GM19395 (cell line): ENCODE measurements at regions not wholly inside any gene's neighbourhood (a gene's known extent, or its start where the extent isn't known, plus 50 kb on each side); places are given as distances from the start of the nearest gene placed in this dataset.

Source experiments
- ATAC-seq: cut with Tn5 transposase; IDR thresholded peaks from one replicate; pipeline ENCODE4 v1.9.1; 2021; ENCODE audit warnings: mild to moderate bottlenecking, moderate library complexity; ENCODE audit not compliant: unreplicated experiment

DNA sequence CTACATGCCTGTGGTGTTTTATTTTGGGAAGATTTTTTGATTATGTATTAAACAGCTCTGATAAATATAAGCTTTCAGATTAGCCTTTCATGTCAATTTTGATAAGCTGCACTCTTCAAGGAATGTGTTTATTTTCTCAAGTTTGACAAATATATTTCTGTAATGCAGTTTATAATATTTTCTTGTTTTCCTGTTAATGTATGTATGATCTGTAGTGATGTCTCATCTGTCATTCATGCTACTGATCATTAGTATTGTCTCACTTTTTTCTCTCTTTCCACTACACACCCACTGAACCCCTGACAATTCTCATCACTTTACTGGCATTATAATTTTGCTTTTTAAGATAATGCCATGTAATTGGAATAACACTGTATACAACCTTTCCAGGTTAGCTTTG lies 100.9 kb downstream of the TMEM18 start:
- no peak for ATAC-seq

- ATAC-seq, result no peak
Measured at GRCh38 chr2:575727-576236, 101.4 kb downstream of the TMEM18 start.

- no peak for ATAC-seq
Measured at GRCh38 chr2:575030-575726, 102.0 kb downstream of the TMEM18 start.

DNA sequence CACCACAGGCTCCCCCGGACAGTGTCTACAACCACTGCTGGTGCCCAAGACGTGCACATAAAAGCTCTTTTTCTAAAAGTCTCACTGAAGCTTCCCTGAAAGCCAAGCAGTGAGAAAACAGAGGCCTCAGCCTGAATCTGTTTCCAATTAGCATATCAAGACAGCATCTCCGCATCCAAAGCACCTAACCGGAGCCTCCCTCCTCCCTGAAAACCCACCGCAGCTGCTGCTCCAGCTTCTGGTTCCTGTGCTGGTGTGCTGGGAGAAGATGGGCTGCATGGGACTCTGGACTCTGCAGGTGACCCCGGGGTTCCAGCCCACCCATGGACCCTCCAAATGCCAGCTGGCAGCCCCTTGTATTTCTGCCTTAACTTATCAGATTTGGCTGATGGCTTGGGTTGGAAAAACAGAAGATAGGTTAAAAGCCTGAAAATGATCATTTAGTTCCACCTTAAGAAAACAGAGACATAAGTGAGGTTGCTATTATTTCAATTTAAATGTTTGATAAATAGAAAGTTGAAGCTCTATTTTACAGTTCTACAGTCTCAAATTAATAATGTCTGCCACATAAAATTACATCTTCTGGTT lies 103.3 kb downstream of the TMEM18 start:
- ATAC-seq, result no peak

GRCh38 chr2:573025-573424 lies 104.2 kb downstream of the TMEM18 start:
- ATAC-seq, result no peak

DNA sequence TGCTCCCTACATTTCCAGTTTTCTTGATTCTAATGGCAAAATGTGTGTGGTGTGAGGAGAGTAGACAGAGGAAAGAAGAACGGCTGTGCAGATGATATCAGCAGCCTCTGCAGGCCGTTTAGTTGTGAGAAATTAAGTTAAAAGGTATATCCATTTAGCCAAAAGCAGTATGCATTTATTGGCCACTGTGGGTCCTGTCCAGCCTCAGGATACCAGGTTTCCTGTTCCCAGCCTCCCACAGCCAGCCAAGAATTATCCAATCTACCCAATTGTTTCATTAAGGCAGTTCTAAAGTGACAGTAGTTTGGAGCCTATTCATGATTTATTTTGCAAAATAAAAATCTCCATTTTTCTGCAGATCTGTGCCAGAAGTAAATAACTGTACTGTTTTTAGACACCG lies 107.5 kb downstream of the TMEM18 start:
- ATAC-seq, result no peak

- no peak for ATAC-seq
Measured at GRCh38 chr2:568639-569235, 108.5 kb downstream of the TMEM18 start.

GRCh38 chr2:567865-568638 lies 109.2 kb downstream of the TMEM18 start:
- no peak for ATAC-seq

DNA sequence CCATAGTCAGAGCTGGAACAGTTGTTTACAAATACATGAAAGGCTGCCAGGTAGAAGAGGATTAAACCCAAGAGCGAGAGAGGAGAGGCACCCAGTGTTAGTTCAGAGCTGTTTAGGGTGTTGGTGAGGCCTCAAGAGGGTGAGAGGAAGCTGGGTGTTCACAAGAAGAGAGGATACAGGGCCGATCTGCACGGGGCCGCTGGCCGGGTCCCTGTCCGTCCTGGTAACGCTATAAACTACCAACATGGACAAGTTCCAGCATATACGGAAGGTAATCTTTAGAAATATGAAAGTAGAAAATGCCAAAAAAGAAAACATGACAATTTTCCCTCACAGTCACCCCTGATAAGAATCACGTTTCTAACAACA lies 109.7 kb downstream of the TMEM18 start:
- no peak for ATAC-seq

DNA sequence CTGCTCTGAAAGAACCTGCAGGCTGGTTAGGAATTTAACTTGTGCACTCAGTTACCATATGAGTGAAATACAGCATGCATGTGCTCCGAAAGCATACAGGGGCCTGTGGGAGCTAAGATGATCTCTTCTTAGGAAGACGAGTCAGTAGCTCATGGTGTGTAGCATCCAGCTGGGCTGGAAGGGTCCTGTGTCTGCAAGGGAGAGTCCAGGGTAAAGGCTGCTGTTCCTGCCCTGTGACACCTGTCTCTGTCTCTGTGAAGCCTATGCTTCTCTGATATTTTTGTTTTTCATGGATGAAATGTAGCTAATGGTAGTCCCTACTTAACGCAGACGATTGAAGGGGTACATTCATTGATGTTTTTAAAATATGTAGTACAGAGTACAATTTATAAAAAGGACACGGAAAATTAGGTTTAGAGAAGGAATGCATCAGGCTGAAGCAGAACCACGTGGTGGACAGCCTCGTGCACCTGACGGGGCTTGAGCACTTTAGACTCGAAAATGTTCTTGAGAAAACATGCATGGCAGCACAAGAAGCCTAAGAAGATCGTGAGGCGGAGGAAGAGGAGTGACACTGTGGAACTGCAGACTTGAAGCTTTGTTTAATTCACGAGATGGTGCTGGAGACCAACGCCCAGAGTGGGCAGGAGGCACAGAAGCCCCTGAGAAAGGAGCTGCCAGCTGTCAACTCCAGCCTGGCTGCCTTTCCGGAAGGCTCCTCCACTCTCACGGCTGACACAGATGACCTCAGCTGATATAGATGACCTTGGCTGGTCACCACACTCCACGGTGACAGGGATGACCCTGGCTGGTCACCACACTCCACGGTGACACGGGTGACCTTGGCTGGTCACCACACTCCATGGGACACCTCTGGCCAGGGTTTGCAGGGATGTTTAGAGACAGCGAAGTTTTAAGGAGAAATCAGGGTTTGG lies 110.6 kb downstream of the TMEM18 start:
- ATAC-seq, result no peak

DNA sequence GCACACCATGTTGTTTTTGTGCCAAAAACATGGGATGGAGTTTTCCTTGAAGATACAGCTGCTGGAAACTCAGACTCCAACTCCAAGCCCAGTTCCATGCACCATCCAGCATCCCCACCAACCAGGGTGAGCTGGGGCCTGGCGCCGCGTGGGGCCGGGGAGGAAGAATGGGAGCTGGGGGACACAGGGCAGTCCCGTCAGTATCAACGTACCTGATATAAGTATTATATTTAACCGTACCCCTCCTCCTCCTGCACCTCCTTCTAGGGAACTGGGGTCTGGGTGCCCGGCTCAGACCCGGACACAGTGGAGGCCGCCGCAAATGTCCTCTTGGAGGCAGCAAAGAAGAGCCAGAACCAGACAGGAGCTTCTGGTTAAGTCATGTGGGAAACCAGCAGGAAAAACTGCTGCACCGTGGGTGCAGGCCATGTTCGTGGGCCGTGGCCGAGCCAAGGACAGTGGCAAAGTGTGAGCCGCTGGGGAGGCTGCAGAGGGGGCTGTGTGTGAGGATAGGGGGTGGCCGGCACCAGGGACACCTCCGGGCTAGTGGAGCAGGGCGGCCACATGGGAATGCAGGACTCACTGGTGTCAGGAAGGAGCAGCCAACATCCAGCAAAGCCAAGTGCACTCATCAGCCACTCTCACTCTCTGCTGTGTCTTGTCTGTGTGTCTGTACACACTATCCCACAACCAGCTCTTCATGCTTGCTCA lies 112.6 kb downstream of the TMEM18 start:
- no peak for ATAC-seq

- no peak for ATAC-seq
Measured at GRCh38 chr2:563512-563911, 113.7 kb downstream of the TMEM18 start.

GRCh38 chr2:562391-563364 lies 114.5 kb downstream of the TMEM18 start:
- ATAC-seq, result no peak

GRCh38 chr2:558879-559278 lies 118.3 kb downstream of the TMEM18 start:
- ATAC-seq, result no peak

GRCh38 chr2:558302-558642 lies 118.9 kb downstream of the TMEM18 start:
- ATAC-seq, result no peak

DNA sequence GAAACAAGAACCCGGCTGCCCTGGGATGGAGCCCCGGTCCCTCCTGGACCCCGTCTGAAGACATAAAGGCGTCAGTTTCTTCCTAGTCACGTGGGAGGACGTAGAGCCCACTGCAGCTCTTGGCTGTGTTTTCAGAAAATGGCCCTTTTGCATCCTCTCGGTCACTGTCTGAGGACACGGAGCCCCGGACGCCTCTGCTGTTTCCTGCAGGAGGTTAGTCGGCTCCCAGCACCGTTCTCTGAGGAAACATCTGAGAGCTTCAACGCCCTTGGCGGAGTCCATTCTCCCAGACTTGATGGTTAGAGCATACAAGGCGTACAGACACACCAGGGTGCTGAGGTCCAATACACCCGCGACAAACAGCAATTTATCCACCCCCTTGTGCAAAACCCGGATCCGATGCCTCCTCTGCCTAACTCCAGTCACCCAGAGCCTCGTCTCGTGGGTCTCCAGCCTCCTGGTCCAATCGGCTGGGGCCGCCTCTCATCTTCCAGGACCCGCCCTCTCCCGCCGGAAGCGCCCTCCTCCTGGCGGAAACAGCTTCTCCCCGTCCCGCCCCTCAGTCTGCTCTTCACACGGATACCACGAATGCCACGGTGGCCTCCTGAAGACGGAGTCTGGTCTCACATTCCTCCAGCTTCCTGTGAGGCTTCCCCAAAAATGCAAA lies 119.4 kb downstream of the TMEM18 start:
- no peak for ATAC-seq

DNA sequence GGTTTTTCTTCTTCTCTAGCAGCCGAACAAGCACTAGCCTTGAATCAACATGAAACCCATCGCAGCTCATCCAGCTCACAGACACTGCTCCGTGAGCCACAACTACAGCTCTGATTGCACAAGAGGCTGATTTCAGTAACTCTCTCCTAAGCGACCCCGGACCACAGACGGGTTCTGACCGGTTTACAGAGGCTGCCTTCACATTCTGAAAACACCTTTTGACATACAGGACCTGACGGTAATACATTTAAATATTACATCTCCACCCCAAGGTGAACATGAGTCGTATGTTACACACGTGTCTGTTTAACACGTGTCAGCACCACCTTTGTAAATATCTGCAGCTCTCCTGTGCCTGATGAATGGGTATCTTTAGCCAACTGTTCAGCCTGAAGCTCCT lies 120.7 kb downstream of the TMEM18 start:
- no peak for ATAC-seq

DNA sequence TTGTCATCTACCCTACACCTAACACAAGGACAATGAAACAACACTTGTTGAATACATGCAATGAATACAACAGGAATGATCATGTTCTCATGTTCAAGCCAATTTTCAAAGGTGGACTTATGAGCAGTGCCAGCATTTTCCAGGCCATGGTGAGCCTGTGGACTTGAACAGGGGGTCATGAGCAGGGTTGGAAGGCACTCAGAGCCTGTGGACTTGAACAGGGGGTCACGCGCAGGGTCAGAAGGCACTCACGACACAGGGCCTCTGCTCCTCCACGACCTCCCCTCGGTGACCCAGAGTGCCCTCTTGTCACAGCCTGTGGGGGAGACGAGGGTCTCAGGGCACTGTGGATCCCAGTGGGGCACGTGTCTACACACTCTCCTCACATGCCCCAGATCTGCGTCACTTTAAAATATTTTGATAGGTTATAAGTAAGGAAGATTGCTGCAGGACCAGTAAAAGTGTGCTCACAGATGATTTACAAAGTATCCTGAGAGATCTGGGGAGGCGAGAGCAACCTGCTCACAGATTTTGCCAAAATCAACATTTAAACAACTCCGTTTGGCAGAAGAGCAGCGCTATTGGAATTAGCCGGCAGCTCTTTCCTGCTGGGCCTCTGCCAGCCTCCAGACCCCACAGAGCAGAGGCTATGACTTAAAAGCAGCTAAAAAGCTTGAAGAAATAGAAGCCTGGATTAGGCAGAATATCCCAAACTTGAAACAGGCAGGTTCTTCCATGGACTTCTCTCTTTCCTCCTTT lies 121.9 kb downstream of the TMEM18 start:
- ATAC-seq, result no peak
